Endothelial cell of umbilical vein (primary cell): ENCODE measurements at regions not wholly inside any gene's neighbourhood (a gene's known extent, or its start where the extent isn't known, plus 50 kb on each side); places are given as distances from the start of the nearest gene placed in this dataset.

Experiments
- CTCF ChIP-seq, 2 donors: IDR thresholded peaks; 1 replicate in 1 of 2; 2 replicates in 1 of 2; pipeline ENCODE4 v1.5.1; 2011; ENCODE audit warnings: low read length in 2 of 2, mild to moderate bottlenecking in 2 of 2, moderate library complexity in 2 of 2, control low read depth in 1 of 2, inconsistent platforms in 1 of 2, low read depth in 1 of 2; ENCODE audit not compliant: insufficient read depth in 1 of 2; ENCODE audit errors: extremely low read depth in 1 of 2
- EZH2 ChIP-seq: IDR thresholded peaks from 2 replicates; pipeline ENCODE4 v1.6.1; 2012; ENCODE audit warnings: borderline replicate concordance, low read depth, mild to moderate bottlenecking, moderate library complexity, low read length, inconsistent platforms; ENCODE audit not compliant: severe bottlenecking
- MAX ChIP-seq: IDR thresholded peaks from 2 replicates; pipeline ENCODE4 v1.6.1; 2011; ENCODE audit not compliant: insufficient read depth, insufficient read length
- MYC ChIP-seq: IDR thresholded peaks from one replicate; pipeline ENCODE4 v1.6.1; 2011; ENCODE audit warnings: mild to moderate bottlenecking, low read depth, low read length
- POLR2A ChIP-seq: IDR thresholded peaks from 2 replicates; pipeline ENCODE4 v1.6.1; 2012; ENCODE audit warnings: low read depth, mild to moderate bottlenecking, control low read depth, low read length
- POLR2AphosphoS5 ChIP-seq: IDR thresholded peaks from 2 replicates; pipeline ENCODE4 v1.6.1; 2012; ENCODE audit warnings: low read depth, mild to moderate bottlenecking, control low read depth, low read length, moderate library complexity; ENCODE audit not compliant: insufficient read depth

- TF ChIP-seq MAX: no peak
- TF ChIP-seq CTCF (IDR thresholded peaks at IDR 0.05; ENCODE audit: extremely low read depth in 1 of 2, insufficient read depth in 1 of 2, low read depth in 1 of 2, low read length in 2 of 2): no peak
- no peak for TF ChIP-seq EZH2
- no peak for TF ChIP-seq POLR2AphosphoS5
- no peak for TF ChIP-seq POLR2A
- TF ChIP-seq MYC: no peak
These were observed 489.3 kb downstream of the ADCYAP1 start for GRCh38 chr18:1393929-1394328.
